Osteoblast (primary cell): ENCODE measurements at regions not wholly inside any gene's neighbourhood (a gene's known extent, or its start where the extent isn't known, plus 50 kb on each side); places are given as distances from the start of the nearest gene placed in this dataset.

Experiments
- DNase-seq: peaks from one replicate; pipeline ENCODE4 v3.0.0; 2011; ENCODE audit warnings: low spot score, mixed read lengths; ENCODE audit not compliant: insufficient read length; ENCODE audit errors: missing footprints
- H2AFZ ChIP-seq: 2 replicates; pipeline ENCODE4 v1.6.0; 2011; ENCODE audit warnings: mild to moderate bottlenecking, low read length
- H3K27ac ChIP-seq: 2 replicates; pipeline ENCODE4 v1.5.1; 2011; ENCODE audit warnings: mild to moderate bottlenecking, low read depth, low read length, moderate library complexity
- H3K27me3 ChIP-seq: 2 replicates; pipeline ENCODE4 v1.6.0; 2012; ENCODE audit warnings: mild to moderate bottlenecking, control low read depth, inconsistent platforms, low read length, moderate library complexity; ENCODE audit not compliant: insufficient read depth
- H3K36me3 ChIP-seq: 2 replicates; pipeline ENCODE4 v1.5.1; 2011; ENCODE audit warnings: mild to moderate bottlenecking, low read length, control low read depth, moderate library complexity; ENCODE audit not compliant: insufficient read depth
- H3K4me1 ChIP-seq: 2 replicates; pipeline ENCODE4 v1.5.1; 2011; ENCODE audit warnings: mild to moderate bottlenecking, low read length, control low read depth, moderate library complexity; ENCODE audit not compliant: insufficient read depth
- H3K4me2 ChIP-seq: 2 replicates; pipeline ENCODE4 v1.6.0; 2011; ENCODE audit warnings: mild to moderate bottlenecking, low read length; ENCODE audit not compliant: insufficient read depth
- H3K4me3 ChIP-seq: fragments of 200-600 bp; sonication (generic); 3 replicates; pipeline ENCODE4 v1.5.1; 2012; ENCODE audit warnings: mild to moderate bottlenecking, low read length, inconsistent platforms; ENCODE audit not compliant: insufficient read depth
- H3K79me2 ChIP-seq: 2 replicates; pipeline ENCODE4 v1.6.0; 2012; ENCODE audit warnings: mild to moderate bottlenecking, low read length, control low read depth, inconsistent platforms; ENCODE audit not compliant: insufficient read depth
- H3K9me3 ChIP-seq: 2 replicates; pipeline ENCODE4 v1.5.1; 2011; ENCODE audit warnings: low read depth, low read length, control low read depth
- H4K20me1 ChIP-seq: 2 replicates; pipeline ENCODE4 v1.6.0; 2012; ENCODE audit warnings: mild to moderate bottlenecking, low read length, control low read depth; ENCODE audit not compliant: insufficient read depth
- TF ChIP-seq, protein P1 (sequence below): IDR thresholded peaks from 2 replicates; pipeline ENCODE4 v1.5.1; 2011; ENCODE audit warnings: mild to moderate bottlenecking, low read depth, low read length, moderate library complexity; ENCODE audit errors: extremely low read depth

DNA sequence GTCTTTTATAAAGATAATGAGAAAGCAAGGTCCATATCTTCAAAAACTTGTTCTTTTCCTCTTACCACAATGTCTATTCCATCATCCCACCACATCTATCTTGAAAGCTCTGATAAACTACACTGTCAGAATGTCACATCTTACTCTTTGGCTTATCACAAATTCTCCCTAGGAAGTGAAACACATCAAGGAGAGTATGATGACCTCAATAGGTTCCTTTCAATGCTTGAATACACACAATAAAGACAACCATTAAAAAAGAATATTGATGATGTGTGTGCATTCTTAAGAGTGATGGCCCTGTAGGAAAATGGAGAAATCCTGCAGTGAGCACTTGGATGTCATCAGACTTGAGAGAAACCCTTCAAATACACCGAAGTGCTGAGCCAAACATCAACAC is 918.1 kb upstream of the SORCS1 start:
- Histone ChIP-seq H3K27me3 (no peaks in the 10 kb centered on the region), H3K36me3 (no peaks in the 10 kb centered on the region), H3K4me3 (no peak overlapping the region), H3K27ac (no peak overlapping the region), H4K20me1 (no peaks in the 10 kb centered on the region), H3K79me2 (no peaks in the 10 kb centered on the region), H3K4me2 (no peak overlapping the region), H2AFZ (no peak overlapping the region), H3K4me1 (no peaks in the 10 kb centered on the region), H3K9me3 (peaks cover 3% of the 10 kb centered on the region)
- TF ChIP-seq, protein P1, sequence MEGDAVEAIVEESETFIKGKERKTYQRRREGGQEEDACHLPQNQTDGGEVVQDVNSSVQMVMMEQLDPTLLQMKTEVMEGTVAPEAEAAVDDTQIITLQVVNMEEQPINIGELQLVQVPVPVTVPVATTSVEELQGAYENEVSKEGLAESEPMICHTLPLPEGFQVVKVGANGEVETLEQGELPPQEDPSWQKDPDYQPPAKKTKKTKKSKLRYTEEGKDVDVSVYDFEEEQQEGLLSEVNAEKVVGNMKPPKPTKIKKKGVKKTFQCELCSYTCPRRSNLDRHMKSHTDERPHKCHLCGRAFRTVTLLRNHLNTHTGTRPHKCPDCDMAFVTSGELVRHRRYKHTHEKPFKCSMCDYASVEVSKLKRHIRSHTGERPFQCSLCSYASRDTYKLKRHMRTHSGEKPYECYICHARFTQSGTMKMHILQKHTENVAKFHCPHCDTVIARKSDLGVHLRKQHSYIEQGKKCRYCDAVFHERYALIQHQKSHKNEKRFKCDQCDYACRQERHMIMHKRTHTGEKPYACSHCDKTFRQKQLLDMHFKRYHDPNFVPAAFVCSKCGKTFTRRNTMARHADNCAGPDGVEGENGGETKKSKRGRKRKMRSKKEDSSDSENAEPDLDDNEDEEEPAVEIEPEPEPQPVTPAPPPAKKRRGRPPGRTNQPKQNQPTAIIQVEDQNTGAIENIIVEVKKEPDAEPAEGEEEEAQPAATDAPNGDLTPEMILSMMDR = no peak
- DNase-seq = no peak

DNA sequence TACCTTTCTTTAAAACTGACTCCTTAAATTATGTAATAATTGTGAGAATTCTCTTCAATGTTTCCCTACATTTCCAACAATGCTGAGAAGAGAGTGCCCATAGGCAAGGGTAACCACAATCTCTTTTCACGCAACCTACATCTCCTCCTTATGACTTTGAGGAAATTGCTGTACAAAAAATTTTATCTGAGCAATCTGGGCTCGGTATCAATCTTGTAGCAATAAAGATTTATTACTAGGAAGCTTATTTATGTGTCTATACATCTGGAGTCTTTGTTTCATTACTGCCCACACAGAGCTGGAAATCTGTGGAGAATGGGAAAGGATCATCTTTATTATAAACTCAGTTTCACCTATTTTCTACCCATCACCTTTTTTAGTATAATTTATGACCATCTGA is 913.8 kb upstream of the SORCS1 start:
- H3K27ac ChIP-seq = no peak overlapping the region

DNA sequence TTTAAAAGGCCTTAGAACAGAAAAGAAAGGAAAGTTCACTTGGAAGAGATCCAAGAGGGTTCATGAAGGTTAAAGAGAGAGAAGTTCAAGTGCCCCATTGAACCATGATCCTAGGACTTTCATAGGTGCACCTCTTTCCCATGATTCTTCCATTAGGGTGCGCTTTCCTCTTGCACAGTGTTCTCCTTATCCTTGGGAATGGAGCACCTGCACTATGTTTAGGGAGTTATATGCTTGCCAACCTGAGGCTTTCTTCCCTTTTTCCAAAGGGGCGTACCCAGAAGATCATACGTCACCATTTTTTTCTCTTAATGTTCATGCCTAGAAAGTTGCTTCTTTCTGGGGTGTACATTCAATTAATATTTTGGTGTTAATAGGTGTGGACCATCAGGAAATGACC is 908.0 kb upstream of the SORCS1 start:
- no peak for DNase-seq
- Histone ChIP-seq H3K4me2 (no peak overlapping the region), H4K20me1 (no peaks in the 10 kb centered on the region), H3K27me3 (no peaks in the 10 kb centered on the region), H3K9me3 (peaks cover 6% of the 10 kb centered on the region), H3K79me2 (no peaks in the 10 kb centered on the region), H3K27ac (no peak overlapping the region), H3K4me1 (no peaks in the 10 kb centered on the region), H2AFZ (no peak overlapping the region), H3K36me3 (no peaks in the 10 kb centered on the region), H3K4me3 (no peak overlapping the region)
- TF ChIP-seq, protein P1 = no peak

More for the DNA sequence above, 913.8 kb upstream of the SORCS1 start:
- no peaks in the 10 kb centered on the region for H3K79me2 ChIP-seq
- H3K4me3 ChIP-seq = no peak overlapping the region
- no peak overlapping the region for H3K4me2 ChIP-seq
- peaks cover 3% of the 10 kb centered on the region for H3K9me3 ChIP-seq
- no peaks in the 10 kb centered on the region for H3K27me3 ChIP-seq
- DNase-seq = no peak
- no peak overlapping the region for H2AFZ ChIP-seq
- H3K36me3 ChIP-seq = no peaks in the 10 kb centered on the region
- no peaks in the 10 kb centered on the region for H4K20me1 ChIP-seq
- TF ChIP-seq, protein P1 = no peak
- H3K4me1 ChIP-seq = no peaks in the 10 kb centered on the region

DNA sequence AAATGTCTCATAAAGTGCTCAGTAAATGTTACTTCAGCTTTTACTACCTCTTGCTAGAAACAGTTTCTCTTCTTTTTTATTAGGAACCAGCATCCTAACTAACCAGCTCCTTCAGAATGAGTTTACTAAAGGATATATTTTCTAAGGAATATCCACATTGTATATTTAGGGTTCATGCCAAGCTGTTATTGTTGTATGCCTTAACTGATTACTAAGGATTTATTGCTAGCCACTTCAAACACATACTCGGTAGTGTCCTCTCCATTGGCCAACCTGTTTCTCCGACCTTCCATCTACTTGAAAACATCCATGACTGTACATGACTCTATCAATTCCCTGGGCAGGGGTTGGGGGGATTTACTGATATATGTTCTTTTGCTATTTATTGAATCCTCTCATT is 906.3 kb upstream of the SORCS1 start:
- Histone ChIP-seq H3K27ac (no peak overlapping the region), H4K20me1 (no peaks in the 10 kb centered on the region), H3K9me3 (peaks cover 6% of the 10 kb centered on the region), H3K27me3 (no peaks in the 10 kb centered on the region), H3K36me3 (no peaks in the 10 kb centered on the region), H2AFZ (no peak overlapping the region), H3K4me1 (no peaks in the 10 kb centered on the region), H3K4me3 (no peak overlapping the region), H3K79me2 (no peaks in the 10 kb centered on the region), H3K4me2 (no peak overlapping the region)
- DNase-seq = no peak
- TF ChIP-seq, protein P1 = no peak
